ENCODE measurements at regions not wholly inside any gene's neighbourhood (a gene's known extent, or its start where the extent isn't known, plus 50 kb on each side); places are given as distances from the start of the nearest gene placed in this dataset.

- DNase-seq (ENCODE audit: extremely low read depth, low read depth, low spot score): no peak
Observed at GRCh38 chr16:79748629-79749028, 148.1 kb upstream of the MAF start.

GRCh38 chr16:79747688-79748087, 147.2 kb upstream of the MAF start:
- DNase-seq (ENCODE audit: extremely low read depth, low read depth, low spot score): no peak

GRCh38 chr16:79740252-79740651, 139.7 kb upstream of the MAF start:
- no peak for DNase-seq (ENCODE audit: extremely low read depth, low read depth, low spot score)

- no peak for DNase-seq (ENCODE audit: extremely low read depth, low read depth, low spot score)
Observed at GRCh38 chr16:79735271-79735670, 134.7 kb upstream of the MAF start.

GRCh38 chr16:79734721-79735120, 134.2 kb upstream of the MAF start:
- DNase-seq (ENCODE audit: extremely low read depth, low read depth, low spot score): no peak

GRCh38 chr16:79728923-79729240, 128.3 kb upstream of the MAF start:
- no peak for DNase-seq (ENCODE audit: extremely low read depth, low read depth, low spot score)

- DNase-seq (ENCODE audit: extremely low read depth, low read depth, low spot score): no peak
Observed at GRCh38 chr16:79728048-79728922, 127.7 kb upstream of the MAF start.

GRCh38 chr16:79726902-79727301, 126.4 kb upstream of the MAF start:
- no peak for DNase-seq (ENCODE audit: extremely low read depth, low read depth, low spot score)

GRCh38 chr16:79725051-79725450, 124.5 kb upstream of the MAF start:
- DNase-seq (ENCODE audit: extremely low read depth, low read depth, low spot score): no peak

GRCh38 chr16:79723583-79724168, 123.1 kb upstream of the MAF start:
- DNase-seq (ENCODE audit: extremely low read depth, low read depth, low spot score): no peak

GRCh38 chr16:79721270-79721669, 120.7 kb upstream of the MAF start:
- DNase-seq (ENCODE audit: extremely low read depth, low read depth, low spot score): no peak

GRCh38 chr16:79717333-79718137, 117.0 kb upstream of the MAF start:
- no peak for DNase-seq (ENCODE audit: extremely low read depth, low read depth, low spot score)

GRCh38 chr16:79716645-79717332, 116.3 kb upstream of the MAF start:
- no peak for DNase-seq (ENCODE audit: extremely low read depth, low read depth, low spot score)

GRCh38 chr16:79715061-79715460, 114.5 kb upstream of the MAF start:
- DNase-seq (ENCODE audit: extremely low read depth, low read depth, low spot score): no peak

GRCh38 chr16:79714440-79714839, 113.9 kb upstream of the MAF start:
- no peak for DNase-seq (ENCODE audit: extremely low read depth, low read depth, low spot score)

GRCh38 chr16:79713609-79714309, 113.2 kb upstream of the MAF start:
- no peak for DNase-seq (ENCODE audit: extremely low read depth, low read depth, low spot score)

- DNase-seq (ENCODE audit: extremely low read depth, low read depth, low spot score): no peak
Observed at GRCh38 chr16:79712276-79712675, 111.7 kb upstream of the MAF start.

- DNase-seq (ENCODE audit: extremely low read depth, low read depth, low spot score): no peak
Observed at GRCh38 chr16:79707876-79708275, 107.3 kb upstream of the MAF start.

- DNase-seq (ENCODE audit: extremely low read depth, low read depth, low spot score): no peak
Observed at GRCh38 chr16:79703066-79703465, 102.5 kb upstream of the MAF start.

- DNase-seq (ENCODE audit: extremely low read depth, low read depth, low spot score): no peak
Observed at GRCh38 chr16:79698341-79698753, 97.8 kb upstream of the MAF start.
